Tibial nerve (tissue), 4 donors: ENCODE measurements at regions not wholly inside any gene's neighbourhood (a gene's known extent, or its start where the extent isn't known, plus 50 kb on each side); places are given as distances from the start of the nearest gene placed in this dataset.

Experiments
- DNase-seq, 2 donors: peaks; one replicate each; pipeline ENCODE4 v3.0.0-alpha.2; 2019; ENCODE audit warnings: low spot score in 2 of 2
- H3K27ac ChIP-seq, 4 donors: fragments of 200-600 bp; sonication (generic) in 3 of 4; one replicate each; pipeline ENCODE4 v1.5.1; 2017 to 2019; ENCODE audit warnings: mild to moderate bottlenecking in 1 of 4
- H3K27me3 ChIP-seq, 2 donors: fragments of 200-600 bp; sonication (generic) in 1 of 2; one replicate each; pipeline versions ENCODE4 v1.5.1 to v1.6.0; 2017 to 2019
- H3K36me3 ChIP-seq, 3 donors: fragments of 200-600 bp; sonication (generic); one replicate each; pipeline ENCODE4 v1.5.1; 2018 to 2019
- H3K4me1 ChIP-seq, 4 donors: fragments of 200-600 bp; sonication (generic) in 3 of 4; one replicate each; pipeline ENCODE4 v1.5.1; 2017 to 2019
- H3K4me3 ChIP-seq, 4 donors: fragments of 200-600 bp; sonication (generic) in 3 of 4; one replicate each; pipeline ENCODE4 v1.5.1; 2017 to 2019; ENCODE audit warnings: mild to moderate bottlenecking in 1 of 4, moderate library complexity in 1 of 4
- H3K9me3 ChIP-seq, 4 donors: fragments of 200-600 bp; sonication (generic) in 3 of 4; one replicate each; pipeline ENCODE4 v1.5.1; 2017 to 2019
- EP300 ChIP-seq, 2 donors: sonication (generic); formaldehyde crosslinking; IDR thresholded peaks; one replicate each; pipeline ENCODE4 v1.6.1; 2017; ENCODE audit warnings: antibody characterized with exemption in 2 of 2, mild to moderate bottlenecking in 1 of 2
- POLR2A ChIP-seq, 2 donors: fragments of 450-650 bp; IDR thresholded peaks; one replicate each; pipeline ENCODE4 v1.6.1; 2017; ENCODE audit warnings: antibody characterized with exemption in 2 of 2, mild to moderate bottlenecking in 2 of 2, moderate library complexity in 2 of 2
- WGBS, 2 donors: methylation state at CpG; one replicate each; pipeline ENCODE4 v1.1.5; 2018; 5-methylcytosine and 5-hydroxymethylcytosine counted together
- TF ChIP-seq, protein P1 (sequence below), 5 experiments: fragments of 200-600 bp in 3 of 5; fragments of 450-650 bp in 2 of 5; sonication (generic) in 3 of 5; IDR thresholded peaks; one replicate each; pipeline ENCODE4 v1.5.1; 2016 to 2019; ENCODE audit warnings: antibody characterized with exemption in 5 of 5, mild to moderate bottlenecking in 3 of 5, moderate library complexity in 2 of 5

DNA sequence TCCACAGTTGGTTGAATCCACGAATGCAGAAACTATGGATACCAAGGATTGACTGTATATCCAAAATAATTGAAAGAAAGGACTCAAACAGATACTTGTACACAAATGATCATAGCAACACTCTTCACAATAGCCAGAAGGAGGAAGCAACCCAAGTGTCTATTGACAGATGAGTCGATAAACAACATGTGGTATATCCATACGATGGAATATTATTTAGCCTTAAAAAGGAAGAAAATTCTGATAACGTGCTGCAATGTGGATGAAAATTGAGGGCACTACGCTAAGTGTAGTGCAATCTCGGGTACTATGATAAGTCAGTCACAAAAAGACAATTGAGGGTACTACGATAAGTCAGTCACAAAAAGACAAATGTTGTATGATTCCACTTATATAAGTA, 83.6 kb upstream of the CPEB4 start:
- 81 to 94% methylated on average over 7 of the region's 7 CpGs for WGBS, 2 donors
- TF ChIP-seq, protein P1, sequence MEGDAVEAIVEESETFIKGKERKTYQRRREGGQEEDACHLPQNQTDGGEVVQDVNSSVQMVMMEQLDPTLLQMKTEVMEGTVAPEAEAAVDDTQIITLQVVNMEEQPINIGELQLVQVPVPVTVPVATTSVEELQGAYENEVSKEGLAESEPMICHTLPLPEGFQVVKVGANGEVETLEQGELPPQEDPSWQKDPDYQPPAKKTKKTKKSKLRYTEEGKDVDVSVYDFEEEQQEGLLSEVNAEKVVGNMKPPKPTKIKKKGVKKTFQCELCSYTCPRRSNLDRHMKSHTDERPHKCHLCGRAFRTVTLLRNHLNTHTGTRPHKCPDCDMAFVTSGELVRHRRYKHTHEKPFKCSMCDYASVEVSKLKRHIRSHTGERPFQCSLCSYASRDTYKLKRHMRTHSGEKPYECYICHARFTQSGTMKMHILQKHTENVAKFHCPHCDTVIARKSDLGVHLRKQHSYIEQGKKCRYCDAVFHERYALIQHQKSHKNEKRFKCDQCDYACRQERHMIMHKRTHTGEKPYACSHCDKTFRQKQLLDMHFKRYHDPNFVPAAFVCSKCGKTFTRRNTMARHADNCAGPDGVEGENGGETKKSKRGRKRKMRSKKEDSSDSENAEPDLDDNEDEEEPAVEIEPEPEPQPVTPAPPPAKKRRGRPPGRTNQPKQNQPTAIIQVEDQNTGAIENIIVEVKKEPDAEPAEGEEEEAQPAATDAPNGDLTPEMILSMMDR (IDR thresholded peaks at IDR 0.05), result no peak
- no peak for TF ChIP-seq EP300 (IDR thresholded peaks at IDR 0.05)
- TF ChIP-seq POLR2A (IDR thresholded peaks at IDR 0.05), result no peak
- H3K4me3 ChIP-seq, result no peak overlapping the region
- DNase-seq, result no peak
- H3K27ac ChIP-seq, result no peak overlapping the region
- no peaks in the 10 kb centered on the region for H3K36me3 ChIP-seq
- no peaks in the 10 kb centered on the region for H3K9me3 ChIP-seq
- no peaks in the 10 kb centered on the region for H3K27me3 ChIP-seq
- no peaks in the 10 kb centered on the region for H3K4me1 ChIP-seq

DNA sequence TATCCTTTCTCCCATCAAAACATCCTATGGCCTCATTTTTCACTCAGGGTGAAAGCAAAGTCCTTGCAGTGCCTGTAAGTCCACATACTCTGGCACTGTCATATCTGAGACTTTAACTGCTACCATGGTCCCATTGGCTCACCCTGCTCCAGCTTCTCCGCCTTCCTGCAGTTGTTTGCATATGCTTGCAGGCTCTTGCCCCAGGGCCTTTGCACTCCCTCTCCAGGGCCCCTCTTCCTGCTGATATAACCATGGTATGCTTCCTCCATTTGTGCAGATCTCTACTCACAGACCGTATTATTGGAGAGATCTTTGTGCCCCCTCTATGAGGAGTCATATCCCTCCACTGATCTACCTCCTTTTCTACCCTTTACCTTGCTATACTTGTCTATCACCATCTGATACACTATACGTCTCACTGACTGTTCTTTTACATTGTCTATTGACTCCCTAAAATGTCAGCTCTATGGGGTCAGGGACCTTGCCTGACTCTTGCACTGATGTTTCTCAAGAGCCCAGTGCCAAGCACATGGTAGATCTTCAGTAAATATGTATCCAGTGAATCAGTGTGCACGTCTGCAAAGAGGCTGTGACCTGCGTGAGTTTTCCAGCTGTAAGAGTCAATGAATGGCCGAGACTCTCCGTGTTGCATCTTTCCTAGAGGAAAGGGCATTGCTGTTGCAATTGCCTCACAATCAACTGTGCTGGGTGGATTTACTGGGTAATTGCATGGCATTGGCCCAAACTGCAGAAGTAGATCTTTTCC, 81.7 kb upstream of the CPEB4 start:
- no peak for TF ChIP-seq POLR2A (IDR thresholded peaks at IDR 0.05)
- TF ChIP-seq, protein P1 (IDR thresholded peaks at IDR 0.05), result no peak
- TF ChIP-seq EP300 (IDR thresholded peaks at IDR 0.05), result no peak
- Histone ChIP-seq H3K9me3 (no peaks in the 10 kb centered on the region), H3K4me3 (no peak overlapping the region), H3K4me1 (no peaks in the 10 kb centered on the region), H3K27ac (no peak overlapping the region), H3K36me3 (no peaks in the 10 kb centered on the region), H3K27me3 (no peaks in the 10 kb centered on the region)
- no peak for DNase-seq
- 73 to 76% methylated on average over 7 of the region's 7 CpGs for WGBS, 2 donors

DNA sequence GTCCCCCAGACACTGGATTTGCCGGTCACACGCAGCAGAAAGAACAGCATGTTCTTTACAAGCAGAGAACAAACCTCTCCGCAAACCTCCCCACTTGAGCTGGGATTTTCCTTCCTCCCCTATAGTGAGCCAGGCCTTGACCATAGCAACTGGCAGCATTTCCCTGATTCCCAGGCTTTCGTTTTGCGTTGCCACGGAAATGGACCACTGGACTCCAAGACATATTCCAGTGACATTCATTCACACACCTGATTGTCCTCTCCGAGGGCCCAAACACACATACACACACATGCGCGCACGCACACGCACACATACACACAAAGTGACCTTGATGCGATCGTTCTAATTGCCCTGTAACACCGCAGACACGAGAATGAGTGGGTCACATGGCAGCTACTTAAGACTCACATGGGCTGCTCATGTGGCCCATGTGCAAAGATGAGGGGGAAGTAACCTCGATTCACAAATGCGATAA, 80.9 kb upstream of the CPEB4 start:
- Histone ChIP-seq H3K9me3 (no peaks in the 10 kb centered on the region), H3K36me3 (no peaks in the 10 kb centered on the region), H3K27ac (no peak overlapping the region), H3K4me3 (no peak overlapping the region), H3K27me3 (no peaks in the 10 kb centered on the region), H3K4me1 (no peaks in the 10 kb centered on the region)
- DNase-seq, result no peak
- TF ChIP-seq EP300 (IDR thresholded peaks at IDR 0.05) (no peak), POLR2A (IDR thresholded peaks at IDR 0.05) (no peak)
- TF ChIP-seq, protein P1 (IDR thresholded peaks at IDR 0.05), result no peak
- 84 to 89% methylated on average over 17 of the region's 17 CpGs for WGBS, 2 donors

DNA sequence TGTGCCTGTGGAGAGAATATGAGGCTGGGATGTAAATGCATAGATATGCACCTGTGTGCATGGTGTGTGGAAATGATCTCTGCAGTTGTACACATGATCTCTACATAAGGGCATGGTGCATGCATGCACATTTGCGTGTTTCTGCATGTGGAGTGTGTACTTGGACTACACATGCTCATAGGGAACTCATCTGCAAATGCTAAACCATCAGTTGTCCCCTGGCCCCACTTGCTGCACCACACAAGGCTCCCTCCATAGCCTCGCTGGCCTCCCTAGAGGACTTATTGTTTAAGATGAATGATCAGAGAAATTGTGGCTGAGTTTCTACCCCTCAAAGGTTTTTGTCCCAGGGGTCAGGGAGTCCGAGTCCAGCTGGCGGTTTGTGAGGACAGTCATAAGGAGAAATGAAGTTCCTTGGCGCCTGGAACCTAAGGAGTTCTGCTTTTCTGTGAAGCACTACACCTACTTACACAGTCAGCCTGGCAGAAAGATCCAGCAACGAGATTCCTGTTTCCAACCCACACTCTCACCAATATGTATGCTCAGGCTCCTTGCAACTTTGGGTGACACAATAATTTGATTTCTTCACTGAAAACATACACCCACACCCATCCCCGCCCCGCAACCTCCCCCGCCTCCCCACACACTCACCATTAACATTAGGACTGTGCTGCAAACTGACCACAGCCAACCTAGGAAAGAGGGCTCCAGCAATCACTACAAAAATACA, 79.9 kb upstream of the CPEB4 start:
- Histone ChIP-seq H3K4me3 (no peak overlapping the region), H3K27ac (no peak overlapping the region), H3K4me1 (no peaks in the 10 kb centered on the region), H3K27me3 (no peaks in the 10 kb centered on the region), H3K36me3 (no peaks in the 10 kb centered on the region), H3K9me3 (peaks cover 0 to 8% (median 0%) of the 10 kb centered on the region in 4 donors)
- 69 to 71% methylated on average over 9 of the region's 9 CpGs for WGBS, 2 donors
- TF ChIP-seq POLR2A (IDR thresholded peaks at IDR 0.05) (no peak), EP300 (IDR thresholded peaks at IDR 0.05) (no peak)
- no peak for DNase-seq

DNA sequence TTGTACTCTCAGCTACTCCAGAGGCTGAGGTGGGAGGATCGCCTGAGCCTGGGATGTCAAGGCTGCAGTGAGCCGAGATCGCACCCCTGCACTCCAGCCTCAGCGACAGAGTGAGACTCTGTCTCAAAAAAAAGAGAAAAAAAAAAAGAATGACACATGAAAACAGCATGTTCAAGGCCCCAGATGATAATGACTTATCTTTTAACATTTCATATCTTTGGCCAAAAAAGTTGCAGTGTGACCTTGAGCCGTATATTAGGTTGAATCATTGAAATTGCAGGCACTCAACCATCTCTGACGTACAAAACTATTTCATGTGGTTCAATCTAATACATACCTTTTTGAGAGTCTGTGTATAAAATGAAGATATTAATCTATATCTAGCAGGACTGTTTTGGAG, 79.1 kb upstream of the CPEB4 start:
- 78 to 87% methylated on average over 6 of the region's 6 CpGs for WGBS, 2 donors
- Histone ChIP-seq H3K36me3 (no peaks in the 10 kb centered on the region), H3K9me3 (peaks cover 0 to 8% (median 0%) of the 10 kb centered on the region in 4 donors), H3K4me1 (no peaks in the 10 kb centered on the region), H3K27me3 (no peaks in the 10 kb centered on the region), H3K27ac (no peak overlapping the region), H3K4me3 (no peak overlapping the region)
- DNase-seq, result no peak
- TF ChIP-seq POLR2A (IDR thresholded peaks at IDR 0.05) (no peak), EP300 (IDR thresholded peaks at IDR 0.05) (no peak)
- TF ChIP-seq, protein P1 (IDR thresholded peaks at IDR 0.05), result no peak
